ENCODE measurements at regions not wholly inside any gene's neighbourhood (a gene's known extent, or its start where the extent isn't known, plus 50 kb on each side); places are given as distances from the start of the nearest gene placed in this dataset.
"Not testable (repeated sequence)": the region's sequence is repeated elsewhere in the genome, so short reads cannot be mapped to it uniquely, and the experiment has no call there.

DNA sequence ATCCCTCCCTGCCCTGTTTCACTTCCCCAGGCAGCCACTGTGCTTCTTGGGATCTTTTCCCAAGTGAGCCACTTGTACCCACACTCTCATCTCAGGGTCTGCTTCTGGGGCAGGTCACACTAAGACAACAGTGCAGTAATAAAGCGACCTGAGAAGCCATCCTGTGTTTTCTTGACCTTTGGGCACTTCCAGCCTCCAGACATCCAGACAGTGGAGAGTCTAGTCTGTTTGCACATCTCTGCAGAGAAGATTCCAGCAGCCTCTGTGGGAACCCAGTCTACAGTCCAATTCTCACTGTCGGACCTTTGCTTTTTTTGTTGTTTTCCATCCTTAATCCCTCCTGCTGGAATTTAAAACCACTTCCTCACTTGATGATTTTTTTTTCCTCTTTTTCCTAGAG is 50.3 kb upstream of the ATP6AP2 start:
- no peaks in the 10 kb centered on the region for H3K9me3 ChIP-seq
- no peak for DNase-seq (ENCODE audit: low spot score in 2 of 2)
- intact Hi-C loops (cut with DNase I): no loop called here
- H3K4me1 ChIP-seq: no peaks in the 10 kb centered on the region
- H3K27me3 ChIP-seq: no peaks in the 10 kb centered on the region
- TF ChIP-seq, protein P1, sequence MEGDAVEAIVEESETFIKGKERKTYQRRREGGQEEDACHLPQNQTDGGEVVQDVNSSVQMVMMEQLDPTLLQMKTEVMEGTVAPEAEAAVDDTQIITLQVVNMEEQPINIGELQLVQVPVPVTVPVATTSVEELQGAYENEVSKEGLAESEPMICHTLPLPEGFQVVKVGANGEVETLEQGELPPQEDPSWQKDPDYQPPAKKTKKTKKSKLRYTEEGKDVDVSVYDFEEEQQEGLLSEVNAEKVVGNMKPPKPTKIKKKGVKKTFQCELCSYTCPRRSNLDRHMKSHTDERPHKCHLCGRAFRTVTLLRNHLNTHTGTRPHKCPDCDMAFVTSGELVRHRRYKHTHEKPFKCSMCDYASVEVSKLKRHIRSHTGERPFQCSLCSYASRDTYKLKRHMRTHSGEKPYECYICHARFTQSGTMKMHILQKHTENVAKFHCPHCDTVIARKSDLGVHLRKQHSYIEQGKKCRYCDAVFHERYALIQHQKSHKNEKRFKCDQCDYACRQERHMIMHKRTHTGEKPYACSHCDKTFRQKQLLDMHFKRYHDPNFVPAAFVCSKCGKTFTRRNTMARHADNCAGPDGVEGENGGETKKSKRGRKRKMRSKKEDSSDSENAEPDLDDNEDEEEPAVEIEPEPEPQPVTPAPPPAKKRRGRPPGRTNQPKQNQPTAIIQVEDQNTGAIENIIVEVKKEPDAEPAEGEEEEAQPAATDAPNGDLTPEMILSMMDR (IDR thresholded peaks at IDR 0.05): no peak
- H3K4me3 ChIP-seq: no peak overlapping the region
- no peaks in the 10 kb centered on the region for H3K36me3 ChIP-seq
- no peak overlapping the region for H3K27ac ChIP-seq

DNA sequence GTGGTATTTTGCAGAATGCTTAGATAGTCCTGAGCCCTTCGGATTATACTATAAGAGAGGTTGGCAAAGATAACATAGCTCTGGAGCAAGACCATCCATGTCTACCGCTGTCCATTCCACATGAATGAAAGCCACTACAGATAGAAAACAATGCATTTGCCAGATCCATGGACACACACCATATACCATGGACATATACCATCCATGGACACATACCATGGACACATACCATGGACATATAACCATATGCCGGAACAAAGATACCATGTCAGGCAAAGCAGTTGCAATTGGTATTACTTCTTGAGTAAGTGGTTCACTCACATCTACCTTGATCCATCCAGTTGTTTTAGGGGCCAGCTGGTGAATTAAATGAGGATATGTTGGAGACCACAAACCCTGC is 53.2 kb upstream of the ATP6AP2 start:
- Histone ChIP-seq H3K27me3 (no peaks in the 10 kb centered on the region), H3K27ac (no peak overlapping the region), H3K4me1 (no peaks in the 10 kb centered on the region), H3K4me3 (no peak overlapping the region), H3K36me3 (no peaks in the 10 kb centered on the region), H3K9me3 (no peaks in the 10 kb centered on the region)
- DNase-seq (ENCODE audit: low spot score in 2 of 2): no peak
- TF ChIP-seq, protein P1 (IDR thresholded peaks at IDR 0.05): no peak
- intact Hi-C loops (cut with DNase I): no loop called here

DNA sequence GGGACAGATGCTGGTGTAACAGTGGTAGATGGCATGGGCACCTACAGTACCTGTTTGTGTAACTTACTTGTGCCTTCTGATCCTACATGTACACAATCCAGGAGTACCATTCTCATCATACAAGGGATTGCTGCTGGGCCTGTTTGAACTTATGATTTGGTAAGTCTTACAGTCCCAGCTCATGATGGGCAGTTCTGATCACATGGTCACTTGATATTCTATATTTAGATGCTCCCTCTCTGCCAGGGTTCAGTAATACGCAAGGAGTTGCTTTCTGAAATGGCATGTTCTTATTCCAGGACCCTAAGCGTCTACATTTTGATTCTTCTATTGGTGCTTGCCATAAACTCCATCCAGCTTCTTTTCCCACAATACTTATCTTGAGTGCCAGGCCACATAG is 54.4 kb upstream of the ATP6AP2 start:
- TF ChIP-seq, protein P1 (IDR thresholded peaks at IDR 0.05): no peak
- H3K9me3 ChIP-seq: no peaks in the 10 kb centered on the region
- no peaks in the 10 kb centered on the region for H3K36me3 ChIP-seq
- no peak for DNase-seq (ENCODE audit: low spot score in 2 of 2)
- intact Hi-C loops (cut with DNase I): no loop called here
- no peak overlapping the region for H3K27ac ChIP-seq
- no peak overlapping the region for H3K4me3 ChIP-seq
- no peaks in the 10 kb centered on the region for H3K27me3 ChIP-seq
- no peaks in the 10 kb centered on the region for H3K4me1 ChIP-seq

DNA sequence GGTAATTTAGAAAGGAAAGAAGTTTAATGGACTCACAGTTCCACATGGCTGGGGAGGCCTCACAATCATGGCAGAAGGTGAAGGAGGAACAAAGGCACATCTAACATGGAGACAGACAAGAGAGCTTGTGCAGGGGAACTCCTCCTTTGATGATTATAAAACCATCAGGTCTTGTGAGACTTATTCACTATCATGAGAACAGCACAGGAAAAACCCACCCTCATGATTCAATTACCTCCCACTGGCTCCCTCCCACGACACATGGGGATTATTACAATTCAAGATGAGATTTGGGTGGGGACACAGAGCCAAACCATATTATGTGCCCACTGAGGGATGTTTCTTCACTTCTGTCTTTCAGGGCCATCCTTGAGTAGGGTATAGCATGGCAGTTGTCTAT is 54.9 kb upstream of the ATP6AP2 start:
- intact Hi-C loops (cut with DNase I); DNase-seq (ENCODE audit: low spot score in 2 of 2): not testable (repeated sequence)

DNA sequence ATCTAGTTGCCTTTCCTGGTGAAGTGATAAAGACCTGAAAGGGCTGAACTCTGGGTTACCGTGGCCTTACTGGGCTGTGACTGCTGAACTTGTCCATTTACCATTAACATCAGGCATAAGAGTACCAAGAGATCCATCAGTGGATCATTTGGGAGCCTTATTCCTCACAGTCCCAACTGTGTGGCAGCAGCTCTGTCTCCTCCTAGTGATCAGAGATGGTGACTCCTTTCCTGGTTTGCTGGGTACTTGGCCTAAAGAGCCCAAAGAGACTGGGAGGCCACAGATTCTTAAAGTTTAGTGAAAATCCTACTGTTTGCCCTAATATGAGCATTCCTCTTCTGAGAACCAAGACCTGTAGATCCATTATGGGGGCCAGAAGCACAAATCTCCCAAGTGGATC is 56.3 kb upstream of the ATP6AP2 start:
- H3K9me3 ChIP-seq: no peaks in the 10 kb centered on the region
- no peak overlapping the region for H3K27ac ChIP-seq
- TF ChIP-seq, protein P1 (IDR thresholded peaks at IDR 0.05): no peak
- H3K36me3 ChIP-seq: no peaks in the 10 kb centered on the region
- intact Hi-C loops (cut with DNase I): no loop called here
- no peak for DNase-seq (ENCODE audit: low spot score in 2 of 2)
- H3K4me3 ChIP-seq: no peak overlapping the region
- H3K4me1 ChIP-seq: no peaks in the 10 kb centered on the region
- H3K27me3 ChIP-seq: no peaks in the 10 kb centered on the region

More for the DNA sequence above, 54.9 kb upstream of the ATP6AP2 start:
- not testable (repeated sequence) for H3K4me1 ChIP-seq, H3K27me3 ChIP-seq, H3K27ac ChIP-seq, H3K9me3 ChIP-seq, H3K36me3 ChIP-seq, H3K4me3 ChIP-seq

DNA sequence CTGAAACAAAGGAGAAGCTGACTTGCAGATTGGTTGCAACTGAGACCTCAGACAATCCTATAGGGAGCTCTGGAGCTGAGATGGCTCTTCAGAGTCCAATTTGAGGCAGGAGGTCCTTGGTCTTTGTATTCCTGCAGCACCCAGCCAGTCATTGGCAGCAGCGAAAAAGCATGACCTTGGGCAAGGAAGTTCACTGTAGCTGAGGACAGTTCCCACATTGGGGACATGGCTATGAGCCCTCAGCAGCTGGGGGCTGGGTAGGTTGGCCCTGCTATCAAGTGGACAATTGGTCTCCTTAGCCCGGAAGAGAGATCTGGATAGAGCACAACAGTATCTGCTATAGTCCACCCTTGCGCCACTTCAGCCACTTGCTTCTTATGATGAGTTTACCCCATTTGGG is 56.9 kb upstream of the ATP6AP2 start:
- H3K27me3 ChIP-seq: no peaks in the 10 kb centered on the region
- no peaks in the 10 kb centered on the region for H3K4me1 ChIP-seq
- no peaks in the 10 kb centered on the region for H3K9me3 ChIP-seq
- H3K4me3 ChIP-seq: no peak overlapping the region
- no peak overlapping the region for H3K27ac ChIP-seq
- intact Hi-C loops (cut with DNase I): no loop called here
- TF ChIP-seq, protein P1 (IDR thresholded peaks at IDR 0.05): no peak
- H3K36me3 ChIP-seq: no peaks in the 10 kb centered on the region
- DNase-seq (ENCODE audit: low spot score in 2 of 2): no peak

All from ascending aorta (tissue), 2 donors.